DMS53 treated with DMSO at 0.1 percent for 48 hours (cell line): ENCODE measurements at regions not wholly inside any gene's neighbourhood (a gene's known extent, or its start where the extent isn't known, plus 50 kb on each side); places are given as distances from the start of the nearest gene placed in this dataset.

Source experiments
- DNase-seq: peaks from one replicate; lab custom pipeline; 2025; ENCODE audit not compliant: unreplicated experiment; lab: John Stamatoyannopoulos, UW

GRCh38 chrX:139293991-139294390 lies 236.5 kb upstream of the F9 start:
- no peak for DNase-seq

GRCh38 chrX:139290310-139290709 lies 240.2 kb upstream of the F9 start:
- no peak for DNase-seq

GRCh38 chrX:139287155-139287924 lies 243.2 kb upstream of the F9 start:
- no peak for DNase-seq

- DNase-seq: no peak
These were observed 244.2 kb upstream of the F9 start for GRCh38 chrX:139286342-139286741.

GRCh38 chrX:139267851-139268250 lies 262.7 kb upstream of the F9 start:
- DNase-seq: no peak

GRCh38 chrX:139246295-139246694 lies 284.2 kb upstream of the F9 start:
- DNase-seq: no peak

- DNase-seq: no peak
These were observed 293.4 kb upstream of the F9 start for GRCh38 chrX:139237141-139237540.

GRCh38 chrX:139234898-139235297 lies 295.6 kb upstream of the F9 start:
- DNase-seq: no peak

GRCh38 chrX:139224953-139225665 lies 305.4 kb upstream of the F9 start:
- DNase-seq: no peak

GRCh38 chrX:139222511-139223200 lies 307.9 kb upstream of the F9 start:
- DNase-seq: no peak

GRCh38 chrX:139213241-139213709 lies 317.3 kb upstream of the F9 start:
- DNase-seq: no peak

GRCh38 chrX:139211568-139212182 lies 318.9 kb upstream of the F9 start:
- no peak for DNase-seq

GRCh38 chrX:139209342-139209741 lies 321.2 kb upstream of the F9 start:
- DNase-seq: no peak

GRCh38 chrX:139207655-139208054 lies 322.9 kb upstream of the F9 start:
- DNase-seq: no peak

GRCh38 chrX:139206914-139207313 lies 323.6 kb upstream of the F9 start:
- no peak for DNase-seq

GRCh38 chrX:139204898-139205667 lies 325.5 kb upstream of the F9 start:
- peak; percentile 33 for DNase-seq

GRCh38 chrX:139204571-139204897 lies 326.0 kb upstream of the F9 start:
- DNase-seq: no peak

- DNase-seq: no peak
These were observed 326.6 kb upstream of the F9 start for GRCh38 chrX:139203651-139204570.

- DNase-seq: peak; percentile 15
These were observed 327.7 kb upstream of the F9 start for GRCh38 chrX:139202742-139203420.
